ENCODE measurements at regions not wholly inside any gene's neighbourhood (a gene's known extent, or its start where the extent isn't known, plus 50 kb on each side); places are given as distances from the start of the nearest gene placed in this dataset.
"Not testable (repeated sequence)": the region's sequence is repeated elsewhere in the genome, so short reads cannot be mapped to it uniquely, and the experiment has no call there.

GRCh38 chr5:25568989-25569625, 924.3 kb upstream of the CDH10 start:
- peak in 1 of 2 donors; percentile 45 for DNase-seq

DNA sequence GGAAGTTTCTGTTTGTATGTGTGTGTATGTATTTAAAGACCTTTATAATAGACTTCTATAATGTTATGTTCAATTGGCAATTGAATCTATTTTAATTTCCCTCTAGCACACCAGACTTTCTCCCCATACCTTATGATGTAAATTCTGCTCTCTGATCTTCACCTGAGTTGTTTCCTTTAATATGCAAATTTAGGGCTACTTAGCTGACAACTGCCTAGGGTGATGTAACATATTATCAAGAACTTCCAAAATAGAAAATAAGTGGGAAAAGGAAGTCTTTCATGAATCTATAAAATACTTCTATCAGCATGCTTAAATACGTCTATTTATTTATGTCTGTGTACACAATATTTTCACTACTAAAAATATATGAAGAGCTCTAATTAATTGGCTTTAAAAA, 923.5 kb upstream of the CDH10 start:
- DNase-seq = no peak

DNA sequence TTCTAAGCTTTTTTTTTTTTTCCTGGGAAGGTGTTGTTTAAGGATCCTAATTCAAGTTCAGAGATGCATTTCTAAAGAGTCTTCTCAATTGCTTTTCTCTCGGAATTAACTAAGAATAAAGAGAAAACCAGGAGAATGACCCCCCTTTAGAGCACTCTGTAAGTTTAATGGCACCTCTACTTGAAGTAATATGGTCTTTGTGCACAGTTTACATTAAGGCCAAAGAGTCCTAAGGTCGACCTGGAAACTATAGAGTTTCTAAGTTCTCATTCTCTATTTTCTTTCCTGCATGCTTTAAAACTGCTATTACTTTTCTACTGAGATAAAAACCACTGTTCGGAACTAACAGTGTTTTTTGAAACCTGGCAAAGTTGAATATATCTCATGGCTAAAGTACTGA, 923.1 kb upstream of the CDH10 start:
- no peak for DNase-seq

GRCh38 chr5:25562656-25563055, 917.9 kb upstream of the CDH10 start:
- no peak for DNase-seq

DNA sequence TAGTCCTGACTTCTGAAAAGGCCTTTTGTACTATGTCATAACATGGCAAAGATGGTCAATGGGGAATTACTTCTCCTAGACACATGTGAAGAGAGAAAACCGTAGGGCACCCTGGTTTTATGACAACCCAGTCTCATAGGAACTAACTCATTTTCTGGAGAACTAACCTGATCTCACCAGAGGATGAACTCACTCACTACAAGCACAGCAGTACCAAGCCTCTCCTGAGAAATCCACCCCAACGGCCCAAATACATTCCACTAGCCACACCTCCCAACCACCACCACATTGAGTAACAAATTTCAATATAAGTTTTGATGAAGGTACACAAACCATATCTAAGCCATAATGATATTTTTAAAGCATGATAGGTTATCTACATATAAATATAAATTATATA, 909.3 kb upstream of the CDH10 start:
- no peak for DNase-seq

- no peak for DNase-seq
These were observed 908.2 kb upstream of the CDH10 start for GRCh38 chr5:25552871-25553481.

DNA sequence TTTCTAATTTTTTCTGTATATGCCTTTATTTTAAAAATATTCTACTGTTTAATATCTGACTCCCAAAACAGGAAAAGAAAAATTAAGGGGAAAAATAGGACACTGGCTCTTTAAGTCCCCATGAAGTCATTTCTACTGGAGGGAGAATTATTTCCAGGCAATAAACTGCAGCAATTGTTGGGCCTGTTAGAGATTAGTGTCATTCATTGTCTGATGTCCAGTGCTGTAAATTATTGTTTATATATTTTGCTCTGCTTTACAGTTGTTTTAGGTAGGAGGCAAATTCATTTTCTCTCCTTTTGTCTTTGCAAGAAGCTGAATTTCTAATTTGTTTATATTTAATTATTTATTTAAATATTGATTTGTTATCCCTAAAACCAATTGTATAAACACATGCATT, 906.0 kb upstream of the CDH10 start:
- no peak for DNase-seq

DNA sequence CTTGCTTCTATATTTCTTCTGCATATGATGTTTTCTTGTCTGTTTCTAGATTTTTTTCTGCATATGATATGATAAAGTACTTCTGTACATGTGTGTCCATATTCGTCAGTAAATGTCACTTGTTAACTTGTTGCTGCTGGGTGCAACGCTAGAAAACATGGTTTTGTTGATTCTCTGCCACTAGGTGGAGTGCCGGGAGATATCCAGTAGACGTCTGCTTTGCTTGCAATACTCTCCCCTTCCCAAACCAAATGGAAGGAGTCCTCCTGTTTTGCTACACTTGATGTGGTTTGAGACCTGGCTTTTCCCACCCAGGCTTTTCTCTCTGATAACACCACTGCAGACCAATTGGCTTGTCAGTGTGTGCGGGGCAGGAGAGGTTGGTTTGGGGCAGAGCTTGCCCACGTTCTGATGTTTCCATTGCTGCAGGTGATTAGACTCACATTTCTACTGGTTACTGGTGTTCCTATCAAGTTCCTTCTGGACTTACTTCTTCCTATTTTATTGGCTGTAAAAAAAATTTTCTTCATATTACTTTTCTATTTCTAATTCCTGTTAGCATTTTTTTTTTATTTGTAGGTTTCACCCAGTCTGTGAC, 900.0 kb upstream of the CDH10 start:
- no peak for DNase-seq

DNA sequence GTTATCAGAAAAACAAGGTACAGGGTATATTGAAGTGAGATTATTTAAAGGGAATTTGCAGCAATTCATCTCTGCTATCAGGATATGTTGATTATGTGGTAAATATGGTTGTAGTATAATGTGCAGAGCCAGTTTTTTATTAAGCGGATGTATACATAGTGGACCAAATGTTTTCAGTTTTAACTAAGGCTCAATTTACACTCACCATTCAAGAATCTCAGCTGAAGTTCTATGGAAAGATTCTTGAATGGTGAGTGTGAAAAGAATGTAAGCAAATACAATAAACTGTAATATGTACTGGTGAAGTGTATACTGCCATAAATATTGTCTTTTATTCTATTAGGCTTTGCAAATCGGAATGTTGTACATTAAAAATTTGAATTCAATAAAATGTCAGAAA, 895.9 kb upstream of the CDH10 start:
- no peak for DNase-seq

DNA sequence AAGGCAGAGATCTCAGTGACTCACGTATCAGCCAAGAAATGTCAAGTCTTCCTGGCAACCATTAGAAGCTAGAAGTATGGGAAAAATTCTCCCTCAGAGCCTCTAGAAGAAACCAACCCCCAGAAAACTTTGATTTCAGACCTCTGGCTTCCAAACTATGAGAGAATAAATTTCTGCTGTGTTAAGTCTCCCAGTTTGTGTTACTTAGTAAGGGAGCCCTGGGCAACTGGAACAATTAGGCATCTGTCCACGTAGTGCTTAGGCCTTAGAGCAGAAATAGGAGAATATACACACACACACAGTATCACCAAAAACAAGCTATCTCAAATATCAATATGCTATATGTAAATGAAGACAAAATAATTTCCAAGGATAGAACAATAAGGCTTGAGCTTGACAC, 894.8 kb upstream of the CDH10 start:
- DNase-seq = no peak

DNA sequence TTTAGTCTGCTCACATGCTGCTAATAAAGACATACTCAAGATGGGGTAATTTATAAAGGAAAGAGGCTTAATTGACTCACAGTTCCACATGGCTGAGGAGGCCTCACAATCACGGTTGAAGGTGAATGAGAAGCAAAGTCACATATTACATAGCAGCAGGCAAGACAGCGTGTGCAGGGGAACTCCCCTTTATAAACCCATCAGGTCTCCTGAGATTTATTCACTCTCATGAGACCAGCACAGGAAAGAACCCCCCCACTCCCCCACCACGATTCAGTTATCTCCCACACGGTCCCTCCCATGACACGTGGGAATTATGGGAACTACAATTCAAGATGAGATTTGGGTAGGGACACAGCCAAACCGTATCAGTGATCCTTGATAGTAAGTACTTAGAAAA, 891.7 kb upstream of the CDH10 start:
- not testable (repeated sequence) for DNase-seq

GRCh38 chr5:25516141-25516540, 871.4 kb upstream of the CDH10 start:
- no peak for DNase-seq

DNA sequence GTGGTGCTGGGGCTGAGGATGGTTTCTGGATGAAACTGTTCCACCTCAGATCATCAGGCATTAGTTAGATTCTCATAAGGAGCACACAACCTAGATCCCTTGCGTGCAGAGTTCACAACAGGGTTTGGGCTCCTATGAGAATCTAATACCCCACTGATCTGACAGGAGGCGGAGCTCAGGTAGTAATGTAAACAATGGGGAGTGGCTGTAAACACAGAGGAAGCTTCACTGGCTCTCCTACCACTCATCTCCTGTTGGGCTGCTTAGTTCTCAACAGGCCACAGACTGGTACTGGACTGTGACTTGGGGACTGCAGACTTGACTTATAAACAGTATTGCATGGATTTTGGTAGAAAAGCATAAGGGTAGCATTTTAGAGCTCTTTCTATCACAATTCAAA, 870.7 kb upstream of the CDH10 start:
- no peak for DNase-seq

DNA sequence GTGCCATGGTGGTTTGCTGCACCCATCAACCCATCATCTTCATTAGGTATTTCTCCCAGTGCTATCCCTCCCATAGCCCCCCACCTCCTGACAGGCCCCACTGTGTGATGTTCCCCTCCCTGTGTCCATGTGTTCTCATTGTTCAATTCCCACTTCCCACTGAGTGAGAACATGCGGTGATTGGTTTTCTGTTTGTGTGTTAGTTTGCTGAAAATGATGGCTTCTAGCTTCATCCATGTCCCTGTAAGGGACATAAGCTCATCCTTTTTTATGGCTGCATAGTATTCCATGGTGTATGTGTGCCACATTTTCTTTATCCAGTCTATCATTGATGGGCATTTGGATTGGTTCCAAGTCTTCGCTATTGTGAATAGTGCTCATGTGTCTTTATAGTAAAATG, 865.9 kb upstream of the CDH10 start:
- not testable (repeated sequence) for DNase-seq

DNA sequence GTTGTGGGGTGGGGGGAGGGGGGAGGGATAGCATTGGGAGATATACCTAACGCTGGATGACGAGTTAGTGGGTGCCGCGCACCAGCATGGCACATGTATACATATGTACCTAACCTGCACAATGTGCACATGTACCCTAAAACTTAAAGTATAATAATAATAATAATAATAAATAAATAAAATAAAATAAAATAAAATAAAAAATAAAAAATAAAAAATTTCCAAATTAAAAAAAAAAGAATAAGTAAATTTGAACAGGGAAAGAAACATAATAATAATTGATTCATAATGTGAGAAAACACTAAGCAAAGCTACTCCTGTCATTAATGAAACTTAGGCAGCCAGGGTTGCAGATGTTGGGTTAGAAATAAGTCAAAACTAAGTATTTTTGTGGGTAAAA, 863.2 kb upstream of the CDH10 start:
- DNase-seq = not testable (repeated sequence)

DNA sequence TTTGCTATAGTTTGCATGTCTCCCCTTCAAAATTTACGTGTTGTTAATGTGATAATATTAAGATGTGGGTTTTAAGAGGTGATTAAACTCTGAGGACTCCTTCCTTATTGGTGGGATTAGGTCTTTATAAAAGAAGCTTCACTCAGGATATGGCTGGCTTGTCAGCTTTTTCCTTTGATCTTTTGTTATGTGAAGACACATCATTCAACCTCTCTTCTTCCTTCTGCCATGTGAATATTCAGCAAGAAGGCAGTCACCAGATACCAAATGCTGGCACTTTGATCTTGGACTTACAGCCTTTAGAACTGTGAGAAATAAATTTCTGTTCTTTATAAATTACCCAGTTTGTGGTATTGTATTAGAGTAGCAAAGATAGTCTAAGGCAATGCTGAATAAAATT, 855.9 kb upstream of the CDH10 start:
- no peak for DNase-seq

DNA sequence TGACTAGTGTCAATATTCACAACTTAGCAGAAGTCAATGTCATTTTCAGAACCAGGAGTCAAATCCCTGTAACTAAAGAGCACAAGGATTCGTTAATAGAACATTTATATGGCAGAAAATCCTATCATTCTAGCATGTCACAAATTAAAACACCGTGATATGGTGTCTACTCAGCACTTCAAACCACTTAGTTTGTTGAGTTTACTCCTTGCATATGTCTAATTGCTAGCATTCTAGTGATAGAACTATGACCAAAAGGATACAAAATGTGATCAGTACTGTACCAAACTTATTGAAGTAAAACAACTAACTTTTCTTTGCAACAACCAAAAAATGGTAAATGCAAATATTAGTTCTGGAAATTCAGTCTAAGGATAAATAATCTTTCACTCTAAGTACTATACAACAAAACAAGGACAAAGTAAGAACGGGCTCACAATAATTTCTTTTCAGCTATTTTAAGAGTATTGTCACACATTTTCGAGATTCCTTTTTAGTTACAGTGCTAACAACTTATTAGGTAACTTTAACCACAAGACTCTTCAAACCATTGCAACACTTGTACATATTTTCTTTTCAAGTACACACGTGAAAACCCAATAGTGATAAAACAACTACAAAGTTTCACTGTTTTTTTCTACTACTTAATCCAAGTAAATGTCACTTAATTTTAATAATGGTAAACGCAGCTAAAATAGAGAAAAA, 845.2 kb upstream of the CDH10 start:
- no peak for DNase-seq

DNA sequence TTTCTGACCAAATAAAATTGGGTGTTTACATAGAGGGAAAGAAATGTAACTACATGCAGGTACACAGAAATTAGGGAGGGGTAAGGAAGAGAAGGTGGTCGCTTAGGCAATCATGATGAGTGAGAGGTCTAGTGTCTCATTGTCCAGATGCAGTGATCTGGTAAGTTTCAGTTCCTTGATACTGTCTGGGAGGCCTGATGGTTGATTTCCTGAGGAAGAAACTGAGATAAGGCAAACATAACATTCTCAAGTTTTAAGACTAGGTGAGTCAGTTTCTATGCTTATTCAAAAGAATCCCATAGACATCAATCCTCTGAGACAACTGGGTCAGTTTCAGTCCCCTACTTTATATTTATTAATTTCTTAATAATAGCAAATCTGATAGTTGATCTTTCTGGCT, 843.3 kb upstream of the CDH10 start:
- DNase-seq = no peak

DNA sequence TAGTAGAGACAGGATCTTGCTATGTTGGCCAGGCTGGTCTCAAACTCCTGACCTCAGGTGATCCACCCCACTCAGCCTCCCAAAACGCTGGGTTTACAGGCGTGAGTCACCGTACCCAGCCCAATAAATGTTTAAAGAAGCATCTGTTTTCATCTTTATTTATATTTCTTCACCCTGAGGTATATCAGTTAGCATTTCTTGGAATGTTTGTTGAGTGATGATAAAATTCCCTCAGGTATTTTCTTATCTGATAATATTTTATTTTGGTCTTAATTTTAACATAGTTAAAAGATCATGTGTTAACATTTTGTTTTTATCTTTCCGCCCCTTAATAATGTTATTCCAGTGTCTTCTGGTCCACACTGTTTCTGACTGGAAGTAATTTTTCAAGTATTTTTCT, 839.6 kb upstream of the CDH10 start:
- no peak for DNase-seq

GRCh38 chr5:25481463-25481862, 836.7 kb upstream of the CDH10 start:
- DNase-seq = no peak

GRCh38 chr5:25459082-25459481, 814.3 kb upstream of the CDH10 start:
- DNase-seq = no peak

- no peak for DNase-seq
These were observed 813.9 kb upstream of the CDH10 start for GRCh38 chr5:25458628-25459027.

DNA sequence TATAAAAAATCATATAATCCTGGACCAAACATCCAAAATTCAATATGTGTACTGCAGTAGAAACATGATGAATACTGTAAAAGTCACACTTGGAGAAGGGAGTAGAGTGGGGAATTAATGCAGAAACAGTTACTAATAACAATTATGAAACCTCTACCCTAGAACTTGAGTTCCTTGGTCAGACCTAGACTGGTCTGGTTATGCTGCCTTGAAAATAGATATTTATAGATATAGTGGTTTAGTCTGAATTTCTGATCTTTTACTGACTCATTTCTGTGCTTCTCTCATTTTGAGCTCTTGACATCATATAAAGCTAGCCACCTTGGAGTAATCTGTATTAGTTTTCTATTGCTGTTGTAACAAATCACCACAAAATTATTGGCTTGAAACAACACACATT, 808.7 kb upstream of the CDH10 start:
- DNase-seq = no peak

GRCh38 chr5:25451294-25451693, 806.5 kb upstream of the CDH10 start:
- no peak for DNase-seq
